ENCODE measurements at regions not wholly inside any gene's neighbourhood (a gene's known extent, or its start where the extent isn't known, plus 50 kb on each side); places are given as distances from the start of the nearest gene placed in this dataset.

DNA sequence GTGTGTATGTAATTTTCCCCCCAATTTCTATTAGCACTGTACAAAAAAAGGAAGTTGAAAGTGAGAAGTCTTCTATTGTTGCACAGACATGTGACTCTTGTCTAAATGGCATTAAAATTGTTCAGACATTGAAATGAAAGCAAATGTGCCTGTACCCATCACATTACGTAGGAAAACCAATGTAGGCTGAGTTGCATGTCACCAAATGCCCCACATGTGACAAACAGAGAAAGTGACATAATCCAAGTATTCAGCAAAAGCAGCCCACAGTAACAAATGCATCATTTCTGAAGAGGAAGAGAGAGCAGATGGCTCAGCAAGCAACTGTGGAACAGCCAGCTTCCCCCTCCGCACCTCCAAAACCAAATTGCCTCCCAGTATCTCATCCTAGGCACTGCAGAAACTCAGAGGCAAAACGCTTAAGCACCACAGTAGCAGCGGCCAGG is 161.5 kb upstream of the NR4A3 start:
- TF ChIP-seq, protein P1, sequence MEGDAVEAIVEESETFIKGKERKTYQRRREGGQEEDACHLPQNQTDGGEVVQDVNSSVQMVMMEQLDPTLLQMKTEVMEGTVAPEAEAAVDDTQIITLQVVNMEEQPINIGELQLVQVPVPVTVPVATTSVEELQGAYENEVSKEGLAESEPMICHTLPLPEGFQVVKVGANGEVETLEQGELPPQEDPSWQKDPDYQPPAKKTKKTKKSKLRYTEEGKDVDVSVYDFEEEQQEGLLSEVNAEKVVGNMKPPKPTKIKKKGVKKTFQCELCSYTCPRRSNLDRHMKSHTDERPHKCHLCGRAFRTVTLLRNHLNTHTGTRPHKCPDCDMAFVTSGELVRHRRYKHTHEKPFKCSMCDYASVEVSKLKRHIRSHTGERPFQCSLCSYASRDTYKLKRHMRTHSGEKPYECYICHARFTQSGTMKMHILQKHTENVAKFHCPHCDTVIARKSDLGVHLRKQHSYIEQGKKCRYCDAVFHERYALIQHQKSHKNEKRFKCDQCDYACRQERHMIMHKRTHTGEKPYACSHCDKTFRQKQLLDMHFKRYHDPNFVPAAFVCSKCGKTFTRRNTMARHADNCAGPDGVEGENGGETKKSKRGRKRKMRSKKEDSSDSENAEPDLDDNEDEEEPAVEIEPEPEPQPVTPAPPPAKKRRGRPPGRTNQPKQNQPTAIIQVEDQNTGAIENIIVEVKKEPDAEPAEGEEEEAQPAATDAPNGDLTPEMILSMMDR (CRISPR knock-in tag; IDR thresholded peaks at IDR 0.05) = no peak
- TF ChIP-seq, protein P2, sequence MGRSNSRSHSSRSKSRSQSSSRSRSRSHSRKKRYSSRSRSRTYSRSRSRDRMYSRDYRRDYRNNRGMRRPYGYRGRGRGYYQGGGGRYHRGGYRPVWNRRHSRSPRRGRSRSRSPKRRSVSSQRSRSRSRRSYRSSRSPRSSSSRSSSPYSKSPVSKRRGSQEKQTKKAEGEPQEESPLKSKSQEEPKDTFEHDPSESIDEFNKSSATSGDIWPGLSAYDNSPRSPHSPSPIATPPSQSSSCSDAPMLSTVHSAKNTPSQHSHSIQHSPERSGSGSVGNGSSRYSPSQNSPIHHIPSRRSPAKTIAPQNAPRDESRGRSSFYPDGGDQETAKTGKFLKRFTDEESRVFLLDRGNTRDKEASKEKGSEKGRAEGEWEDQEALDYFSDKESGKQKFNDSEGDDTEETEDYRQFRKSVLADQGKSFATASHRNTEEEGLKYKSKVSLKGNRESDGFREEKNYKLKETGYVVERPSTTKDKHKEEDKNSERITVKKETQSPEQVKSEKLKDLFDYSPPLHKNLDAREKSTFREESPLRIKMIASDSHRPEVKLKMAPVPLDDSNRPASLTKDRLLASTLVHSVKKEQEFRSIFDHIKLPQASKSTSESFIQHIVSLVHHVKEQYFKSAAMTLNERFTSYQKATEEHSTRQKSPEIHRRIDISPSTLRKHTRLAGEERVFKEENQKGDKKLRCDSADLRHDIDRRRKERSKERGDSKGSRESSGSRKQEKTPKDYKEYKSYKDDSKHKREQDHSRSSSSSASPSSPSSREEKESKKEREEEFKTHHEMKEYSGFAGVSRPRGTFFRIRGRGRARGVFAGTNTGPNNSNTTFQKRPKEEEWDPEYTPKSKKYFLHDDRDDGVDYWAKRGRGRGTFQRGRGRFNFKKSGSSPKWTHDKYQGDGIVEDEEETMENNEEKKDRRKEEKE (IDR thresholded peaks at IDR 0.05) = no peak
- TF ChIP-seq, protein P3, sequence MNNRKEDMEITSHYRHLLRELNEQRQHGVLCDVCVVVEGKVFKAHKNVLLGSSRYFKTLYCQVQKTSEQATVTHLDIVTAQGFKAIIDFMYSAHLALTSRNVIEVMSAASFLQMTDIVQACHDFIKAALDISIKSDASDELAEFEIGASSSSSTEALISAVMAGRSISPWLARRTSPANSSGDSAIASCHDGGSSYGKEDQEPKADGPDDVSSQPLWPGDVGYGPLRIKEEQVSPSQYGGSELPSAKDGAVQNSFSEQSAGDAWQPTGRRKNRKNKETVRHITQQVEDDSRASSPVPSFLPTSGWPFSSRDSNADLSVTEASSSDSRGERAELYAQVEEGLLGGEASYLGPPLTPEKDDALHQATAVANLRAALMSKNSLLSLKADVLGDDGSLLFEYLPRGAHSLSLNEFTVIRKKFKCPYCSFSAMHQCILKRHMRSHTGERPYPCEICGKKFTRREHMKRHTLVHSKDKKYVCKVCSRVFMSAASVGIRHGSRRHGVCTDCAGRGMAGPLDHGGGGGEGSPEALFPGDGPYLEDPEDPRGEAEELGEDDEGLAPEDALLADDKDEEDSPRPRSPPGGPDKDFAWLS (CRISPR knock-in tag; IDR thresholded peaks at IDR 0.05; ENCODE audit: borderline replicate concordance) = no peak
- TF ChIP-seq BRD4 (CRISPR knock-in tag; IDR thresholded peaks at IDR 0.05) (no peak), FIP1L1 (IDR thresholded peaks at IDR 0.05; ENCODE audit: borderline replicate concordance, insufficient read depth, low read depth, low read length) (no peak), SMAD3 (CRISPR knock-in tag; IDR thresholded peaks at IDR 0.05) (no peak), POLR2A (IDR thresholded peaks at IDR 0.05; ENCODE audit: insufficient read depth in 1 of 2, low read depth in 2 of 2, low read length in 2 of 2) (no peak), ZC3H13 (CRISPR knock-in tag; IDR thresholded peaks at IDR 0.05) (no peak)
- TF ChIP-seq, protein P4, sequence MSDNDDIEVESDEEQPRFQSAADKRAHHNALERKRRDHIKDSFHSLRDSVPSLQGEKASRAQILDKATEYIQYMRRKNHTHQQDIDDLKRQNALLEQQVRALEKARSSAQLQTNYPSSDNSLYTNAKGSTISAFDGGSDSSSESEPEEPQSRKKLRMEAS (IDR thresholded peaks at IDR 0.05) = no peak
